D721Med (cell line): ENCODE measurements at regions not wholly inside any gene's neighbourhood (a gene's known extent, or its start where the extent isn't known, plus 50 kb on each side); places are given as distances from the start of the nearest gene placed in this dataset.

Source experiments
- DNase-seq: peaks from one replicate; pipeline ENCODE4 v3.0.0; 2011; ENCODE audit warnings: low spot score; ENCODE audit not compliant: insufficient read length
- FAIRE-seq: peaks from 2 replicates; lab custom pipeline; 2011; peaks lifted over from hg19 to GRCh38; lab: Jason Lieb, UNC
- TF ChIP-seq, protein P1 (sequence below): IDR thresholded peaks from 2 replicates; pipeline ENCODE4 v1.5.1; 2012; ENCODE audit warnings: mild to moderate bottlenecking, control low read depth; ENCODE audit not compliant: insufficient read depth; ENCODE audit errors: missing control alignments

DNA sequence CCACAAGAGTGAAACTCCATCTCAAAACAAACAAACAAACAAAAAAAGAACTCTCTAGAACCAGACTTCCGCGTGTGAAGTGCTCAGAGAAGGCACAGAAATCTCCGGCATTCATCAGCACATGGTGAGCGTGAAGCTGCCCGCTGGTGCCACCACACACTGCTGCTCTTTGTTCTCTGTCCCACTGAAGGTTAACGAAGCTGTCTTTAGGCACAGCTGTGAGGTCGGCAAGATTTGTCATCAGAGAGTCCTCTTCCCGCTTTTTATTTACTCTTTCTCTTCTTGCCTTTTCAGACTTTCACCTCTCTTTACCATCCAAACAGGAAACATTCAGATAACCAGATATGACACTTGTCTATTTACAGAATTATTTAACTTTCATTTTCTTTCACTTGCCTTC, 115.2 kb upstream of the ARGLU1 start:
- DNase-seq (no peak), FAIRE-seq (no peak)
- TF ChIP-seq, protein P1, sequence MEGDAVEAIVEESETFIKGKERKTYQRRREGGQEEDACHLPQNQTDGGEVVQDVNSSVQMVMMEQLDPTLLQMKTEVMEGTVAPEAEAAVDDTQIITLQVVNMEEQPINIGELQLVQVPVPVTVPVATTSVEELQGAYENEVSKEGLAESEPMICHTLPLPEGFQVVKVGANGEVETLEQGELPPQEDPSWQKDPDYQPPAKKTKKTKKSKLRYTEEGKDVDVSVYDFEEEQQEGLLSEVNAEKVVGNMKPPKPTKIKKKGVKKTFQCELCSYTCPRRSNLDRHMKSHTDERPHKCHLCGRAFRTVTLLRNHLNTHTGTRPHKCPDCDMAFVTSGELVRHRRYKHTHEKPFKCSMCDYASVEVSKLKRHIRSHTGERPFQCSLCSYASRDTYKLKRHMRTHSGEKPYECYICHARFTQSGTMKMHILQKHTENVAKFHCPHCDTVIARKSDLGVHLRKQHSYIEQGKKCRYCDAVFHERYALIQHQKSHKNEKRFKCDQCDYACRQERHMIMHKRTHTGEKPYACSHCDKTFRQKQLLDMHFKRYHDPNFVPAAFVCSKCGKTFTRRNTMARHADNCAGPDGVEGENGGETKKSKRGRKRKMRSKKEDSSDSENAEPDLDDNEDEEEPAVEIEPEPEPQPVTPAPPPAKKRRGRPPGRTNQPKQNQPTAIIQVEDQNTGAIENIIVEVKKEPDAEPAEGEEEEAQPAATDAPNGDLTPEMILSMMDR = no peak

GRCh38 chr13:106681997-106682396, 114.1 kb upstream of the ARGLU1 start:
- TF ChIP-seq, protein P1 = no peak
- FAIRE-seq = no peak
- no peak for DNase-seq

- TF ChIP-seq, protein P1 = no peak
- DNase-seq (no peak), FAIRE-seq (no peak)
Measured at GRCh38 chr13:106681536-106681935, 113.6 kb upstream of the ARGLU1 start.

- TF ChIP-seq, protein P1 = no peak
- no peak for FAIRE-seq
Measured at GRCh38 chr13:106680796-106681472, 113.0 kb upstream of the ARGLU1 start.

DNA sequence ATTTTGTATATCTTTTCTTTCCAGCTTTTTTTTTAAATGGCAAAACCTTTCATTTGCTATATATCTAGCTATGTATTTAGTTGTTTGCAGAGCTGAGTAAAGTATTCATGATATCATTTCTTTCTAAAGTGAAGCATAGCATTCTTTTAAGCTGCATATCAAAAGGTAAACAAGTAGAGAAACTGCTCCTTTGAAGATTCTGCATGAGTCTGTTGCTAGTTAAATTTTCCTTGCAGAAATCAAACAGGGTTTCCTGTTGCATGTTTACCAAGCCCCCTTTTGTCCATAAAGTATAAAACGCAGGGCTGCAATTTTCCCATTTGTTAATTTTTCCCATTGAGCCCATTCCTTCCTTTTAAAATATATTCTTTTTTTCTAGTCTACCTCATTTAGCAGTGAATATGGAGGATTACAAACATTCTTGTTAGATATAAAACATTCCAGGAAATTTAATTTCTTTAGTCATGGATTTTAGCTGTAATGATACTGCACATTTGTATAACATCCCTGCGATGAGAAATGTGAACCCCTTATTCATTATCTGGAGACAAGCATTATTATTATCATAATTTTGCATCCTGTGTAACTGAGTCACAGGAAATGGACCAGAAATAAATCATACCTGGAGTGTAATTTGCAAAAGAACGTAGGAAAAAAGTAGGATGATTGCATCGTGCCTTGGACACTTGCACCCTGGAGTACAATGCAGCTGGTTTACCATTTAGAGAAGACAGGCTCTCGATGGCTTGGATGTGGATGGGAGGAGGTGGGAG, 110.9 kb upstream of the ARGLU1 start:
- FAIRE-seq = no peak
- DNase-seq = no peak
- TF ChIP-seq, protein P1 = no peak

More at GRCh38 chr13:106680796-106681472, 113.0 kb upstream of the ARGLU1 start:
- DNase-seq = no peak

GRCh38 chr13:106675311-106675710, 107.4 kb upstream of the ARGLU1 start:
- DNase-seq = no peak
- no peak for FAIRE-seq
- TF ChIP-seq, protein P1 = no peak
